ENCODE measurements at regions not wholly inside any gene's neighbourhood (a gene's known extent, or its start where the extent isn't known, plus 50 kb on each side); places are given as distances from the start of the nearest gene placed in this dataset.
"Not testable (repeated sequence)": the region's sequence is repeated elsewhere in the genome, so short reads cannot be mapped to it uniquely, and the experiment has no call there.

DNA sequence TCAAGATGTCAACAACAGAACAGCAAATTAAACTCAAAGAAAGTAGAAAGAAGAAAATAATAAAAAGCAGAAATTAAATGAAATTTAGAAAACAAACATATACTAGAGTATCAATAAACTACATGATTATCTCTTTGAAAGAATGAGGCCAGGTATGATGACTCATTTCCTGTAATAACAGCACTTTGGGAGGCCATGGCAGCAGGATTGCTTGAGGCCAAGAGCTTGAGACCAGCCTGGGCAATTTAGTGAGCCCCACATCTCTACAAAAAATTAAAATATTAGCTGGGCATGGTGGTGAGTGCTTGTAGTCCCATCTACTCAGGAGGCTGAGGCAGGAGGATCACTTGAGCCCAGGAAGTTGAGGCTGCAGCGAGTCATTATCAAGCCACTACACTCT, 232.5 kb downstream of the RAB11FIP4 start:
- Histone ChIP-seq H3K27me3 (ENCODE audit: control insufficient read depth, insufficient read depth, low read length) (no peaks in the 10 kb centered on the region), H3K9ac (ENCODE audit: low read depth, low read length) (no peak overlapping the region), H3K4me1 (ENCODE audit: control insufficient read depth, insufficient read depth, low read length) (no peaks in the 10 kb centered on the region), H3K9me3 (ENCODE audit: control insufficient read depth, insufficient read depth, low read length) (no peaks in the 10 kb centered on the region), H3K27ac (ENCODE audit: low read depth, low read length) (no peak overlapping the region), H3K4me3 (ENCODE audit: low read depth, low read length) (no peak overlapping the region), H3K36me3 (ENCODE audit: control insufficient read depth, insufficient read depth, low read length) (no peaks in the 10 kb centered on the region)

DNA sequence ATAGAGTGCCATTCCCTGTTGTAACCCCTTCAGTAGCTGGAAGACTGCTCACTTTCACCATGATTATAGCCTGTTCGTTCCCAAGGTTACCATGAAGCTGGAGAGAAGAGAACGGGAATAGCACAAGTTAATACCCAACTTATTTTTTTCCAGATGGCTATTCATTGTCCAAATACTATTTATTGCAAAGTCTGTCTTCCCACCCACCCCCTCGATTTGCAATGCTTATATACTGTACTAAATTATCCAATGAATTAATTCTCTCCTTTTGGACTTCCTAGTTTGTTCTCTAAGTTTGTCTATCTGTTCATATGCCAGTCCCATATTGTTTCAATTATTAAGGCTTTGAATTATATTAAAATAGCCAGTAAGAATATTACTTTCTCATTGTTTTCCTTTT, 231.0 kb downstream of the RAB11FIP4 start:
- Histone ChIP-seq H3K4me3 (ENCODE audit: low read depth, low read length) (no peak overlapping the region), H3K27ac (ENCODE audit: low read depth, low read length) (no peak overlapping the region), H3K9ac (ENCODE audit: low read depth, low read length) (no peak overlapping the region), H3K36me3 (ENCODE audit: control insufficient read depth, insufficient read depth, low read length) (no peaks in the 10 kb centered on the region), H3K9me3 (ENCODE audit: control insufficient read depth, insufficient read depth, low read length) (no peaks in the 10 kb centered on the region), H3K4me1 (ENCODE audit: control insufficient read depth, insufficient read depth, low read length) (no peaks in the 10 kb centered on the region), H3K27me3 (ENCODE audit: control insufficient read depth, insufficient read depth, low read length) (no peaks in the 10 kb centered on the region)

DNA sequence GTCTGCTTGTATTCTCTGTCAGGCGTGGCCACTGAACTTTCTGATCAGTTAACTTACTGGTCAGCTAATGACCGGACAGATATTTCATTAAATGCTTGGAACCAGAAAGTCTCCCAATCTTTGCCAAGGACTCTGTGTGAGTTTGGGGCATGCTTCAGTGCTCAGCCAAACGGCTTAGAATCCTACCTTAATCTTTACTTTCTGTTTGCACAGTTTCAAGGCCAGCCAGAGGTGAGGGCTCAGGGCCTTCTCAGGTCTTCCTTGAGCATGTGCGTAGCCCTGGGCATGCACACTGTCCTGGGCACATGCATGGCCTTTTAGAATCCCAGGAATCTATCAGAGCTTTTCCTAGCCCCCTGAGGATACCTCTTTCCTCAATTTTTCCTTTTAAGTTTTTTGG, 230.1 kb downstream of the RAB11FIP4 start:
- no peaks in the 10 kb centered on the region for H3K9me3 ChIP-seq (ENCODE audit: control insufficient read depth, insufficient read depth, low read length)
- H3K4me1 ChIP-seq (ENCODE audit: control insufficient read depth, insufficient read depth, low read length) = no peaks in the 10 kb centered on the region
- no peak overlapping the region for H3K4me3 ChIP-seq (ENCODE audit: low read depth, low read length)

DNA sequence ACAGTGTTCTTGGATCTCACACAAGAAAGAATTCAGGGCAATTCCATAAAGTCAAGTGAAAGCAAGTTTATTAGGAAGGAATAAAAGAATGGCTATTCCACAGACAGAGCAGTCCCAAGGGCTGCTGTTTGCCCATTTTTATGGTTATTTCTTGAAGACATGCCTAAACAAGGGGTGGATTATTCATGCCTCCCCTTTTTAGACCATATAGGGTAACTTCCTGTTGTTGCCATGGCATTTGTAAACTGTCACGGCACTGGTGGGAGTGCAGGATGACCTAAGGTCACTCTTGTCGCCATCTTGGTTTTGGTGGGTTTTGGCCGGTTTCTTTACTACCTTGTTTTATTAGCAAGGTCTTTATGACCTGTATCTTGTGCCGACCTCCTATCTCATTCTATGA, 219.6 kb downstream of the RAB11FIP4 start:
- H3K4me3 ChIP-seq (ENCODE audit: low read depth, low read length); H3K27me3 ChIP-seq (ENCODE audit: control insufficient read depth, insufficient read depth, low read length); H3K9ac ChIP-seq (ENCODE audit: low read depth, low read length); H3K9me3 ChIP-seq (ENCODE audit: control insufficient read depth, insufficient read depth, low read length); H3K36me3 ChIP-seq (ENCODE audit: control insufficient read depth, insufficient read depth, low read length): not testable (repeated sequence)
- peaks cover 16% of the 10 kb centered on the region for H3K4me1 ChIP-seq (ENCODE audit: control insufficient read depth, insufficient read depth, low read length)
- H3K27ac ChIP-seq (ENCODE audit: low read depth, low read length) = peak overlapping the region; percentile 80

More for the DNA sequence above, 230.1 kb downstream of the RAB11FIP4 start:
- Histone ChIP-seq H3K27me3 (ENCODE audit: control insufficient read depth, insufficient read depth, low read length) (no peaks in the 10 kb centered on the region), H3K36me3 (ENCODE audit: control insufficient read depth, insufficient read depth, low read length) (no peaks in the 10 kb centered on the region), H3K9ac (ENCODE audit: low read depth, low read length) (no peak overlapping the region), H3K27ac (ENCODE audit: low read depth, low read length) (no peak overlapping the region)

DNA sequence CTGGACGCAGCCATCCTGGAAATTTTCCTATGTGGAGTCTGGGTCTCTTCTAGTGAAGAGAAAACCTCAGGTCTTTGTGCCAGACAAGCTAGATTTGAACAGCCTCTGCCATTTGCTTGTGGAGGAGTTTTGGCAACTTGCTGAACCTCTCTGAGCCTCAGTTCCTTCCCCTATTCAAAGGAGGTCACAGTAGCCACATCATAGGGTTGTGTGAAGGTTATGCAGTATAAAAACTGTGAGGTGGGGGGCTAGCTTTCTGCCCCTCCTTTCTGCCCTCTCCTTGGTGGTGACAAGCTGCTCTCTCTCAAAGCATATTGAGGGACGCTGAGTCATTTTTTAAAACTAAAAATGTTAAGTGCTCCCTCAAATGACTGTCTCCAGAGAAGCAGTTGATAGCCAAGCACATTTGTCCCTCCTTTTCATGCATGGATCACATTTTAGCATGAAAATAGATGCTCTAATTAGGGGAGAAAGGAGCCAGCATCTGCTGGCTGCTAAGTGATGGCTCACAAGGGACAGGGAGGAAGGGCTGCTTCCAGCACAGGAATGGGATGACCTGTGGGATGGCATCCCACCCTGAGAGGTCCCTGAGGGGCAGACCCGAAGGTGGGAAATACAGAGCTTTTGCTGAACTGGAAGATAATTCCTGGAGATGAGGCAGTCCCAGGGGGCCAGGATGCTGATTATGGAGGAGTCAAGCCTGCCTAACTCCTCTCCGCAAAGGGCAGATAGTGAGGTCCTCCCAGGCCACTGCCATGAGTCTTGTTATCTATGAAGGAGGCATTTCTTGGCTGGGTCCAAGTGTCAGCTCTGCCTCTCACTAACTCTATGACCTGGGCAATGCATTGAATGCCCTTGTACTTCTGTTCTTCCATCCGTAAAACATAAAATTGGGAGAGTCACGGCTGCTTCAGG, 218.8 kb downstream of the RAB11FIP4 start:
- Histone ChIP-seq H3K4me1 (ENCODE audit: control insufficient read depth, insufficient read depth, low read length) (peaks cover 16% of the 10 kb centered on the region), H3K9ac (ENCODE audit: low read depth, low read length) (no peak overlapping the region), H3K9me3 (ENCODE audit: control insufficient read depth, insufficient read depth, low read length) (no peaks in the 10 kb centered on the region), H3K36me3 (ENCODE audit: control insufficient read depth, insufficient read depth, low read length) (no peaks in the 10 kb centered on the region), H3K27ac (ENCODE audit: low read depth, low read length) (peak overlapping the region; percentile 80), H3K27me3 (ENCODE audit: control insufficient read depth, insufficient read depth, low read length) (no peaks in the 10 kb centered on the region), H3K4me3 (ENCODE audit: low read depth, low read length) (no peak overlapping the region)

DNA sequence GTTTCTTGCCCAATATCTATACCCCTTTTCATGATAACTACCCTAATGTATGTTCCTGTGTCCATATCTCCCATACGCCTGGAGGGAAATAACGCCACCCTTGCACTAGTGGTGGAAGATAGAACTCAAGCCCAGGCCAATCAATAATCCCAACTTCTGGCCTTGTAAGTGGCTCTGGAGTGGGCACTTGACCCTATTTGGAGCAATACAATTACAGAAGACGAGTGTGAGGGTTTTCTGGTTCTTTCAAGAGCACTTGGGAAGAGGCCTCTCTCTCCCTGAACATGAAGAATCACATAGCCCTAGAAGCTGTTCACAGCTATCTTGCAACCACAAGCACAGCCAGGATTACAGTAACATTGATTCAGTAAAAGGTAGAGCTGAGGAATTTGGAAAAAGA, 217.9 kb downstream of the RAB11FIP4 start:
- Histone ChIP-seq H3K36me3 (ENCODE audit: control insufficient read depth, insufficient read depth, low read length) (no peaks in the 10 kb centered on the region), H3K4me1 (ENCODE audit: control insufficient read depth, insufficient read depth, low read length) (peaks cover 16% of the 10 kb centered on the region), H3K9me3 (ENCODE audit: control insufficient read depth, insufficient read depth, low read length) (no peaks in the 10 kb centered on the region), H3K9ac (ENCODE audit: low read depth, low read length) (no peak overlapping the region), H3K27me3 (ENCODE audit: control insufficient read depth, insufficient read depth, low read length) (no peaks in the 10 kb centered on the region), H3K4me3 (ENCODE audit: low read depth, low read length) (no peak overlapping the region), H3K27ac (ENCODE audit: low read depth, low read length) (peak overlapping the region; percentile 80)

DNA sequence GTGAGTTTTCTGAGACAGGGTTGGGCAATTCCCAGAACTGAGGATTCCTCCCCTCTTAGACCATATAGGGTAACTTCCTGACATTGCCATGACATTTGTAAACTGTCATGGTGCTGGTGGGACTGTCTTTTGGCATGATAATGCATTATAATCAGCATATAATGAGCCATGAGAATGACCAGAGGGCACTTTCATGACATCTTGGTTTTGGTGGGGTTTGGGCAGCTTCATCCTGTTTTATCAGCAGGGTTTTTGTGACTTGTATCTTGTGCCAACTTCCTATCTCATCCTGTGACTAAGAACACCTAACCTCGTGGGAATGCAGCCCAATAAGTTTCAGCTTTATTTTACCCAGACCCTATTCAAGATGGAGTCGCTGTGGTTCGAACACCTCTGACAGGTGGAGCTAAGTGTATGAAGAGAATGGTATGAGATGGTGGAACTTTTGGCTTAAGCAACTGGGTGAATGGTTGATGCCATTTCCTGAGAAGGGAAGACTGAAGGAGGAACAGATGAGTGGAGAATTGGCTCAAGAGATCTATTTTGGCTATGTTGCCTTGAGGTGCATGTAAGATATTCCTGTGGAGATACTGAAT, 217.3 kb downstream of the RAB11FIP4 start:
- Histone ChIP-seq H3K4me3 (ENCODE audit: low read depth, low read length) (no peak overlapping the region), H3K27me3 (ENCODE audit: control insufficient read depth, insufficient read depth, low read length) (no peaks in the 10 kb centered on the region), H3K9ac (ENCODE audit: low read depth, low read length) (no peak overlapping the region), H3K27ac (ENCODE audit: low read depth, low read length) (no peak overlapping the region), H3K4me1 (ENCODE audit: control insufficient read depth, insufficient read depth, low read length) (peaks cover 16% of the 10 kb centered on the region), H3K36me3 (ENCODE audit: control insufficient read depth, insufficient read depth, low read length) (no peaks in the 10 kb centered on the region), H3K9me3 (ENCODE audit: control insufficient read depth, insufficient read depth, low read length) (no peaks in the 10 kb centered on the region)

DNA sequence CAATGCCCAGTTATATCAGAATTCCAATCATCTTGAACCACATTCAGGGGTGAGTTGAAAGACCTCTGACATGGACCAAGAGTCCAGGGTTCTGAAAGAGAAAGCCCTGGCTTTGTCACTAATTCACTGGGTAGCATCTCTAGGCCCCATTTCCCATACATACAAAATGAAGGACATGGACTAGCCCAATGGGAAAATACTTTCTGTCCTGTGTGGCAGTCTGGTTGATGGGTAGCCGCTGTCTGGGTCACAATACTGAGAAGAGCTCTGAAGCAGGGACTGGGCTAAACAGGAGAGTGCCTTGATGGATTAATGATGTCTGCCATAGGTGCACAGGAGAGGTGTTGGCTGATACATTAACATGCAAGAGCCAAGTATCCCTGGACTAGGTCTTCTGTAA, 214.3 kb downstream of the RAB11FIP4 start:
- Histone ChIP-seq H3K9me3 (ENCODE audit: control insufficient read depth, insufficient read depth, low read length) (no peaks in the 10 kb centered on the region), H3K27ac (ENCODE audit: low read depth, low read length) (no peak overlapping the region), H3K4me1 (ENCODE audit: control insufficient read depth, insufficient read depth, low read length) (peaks cover 13% of the 10 kb centered on the region)

DNA sequence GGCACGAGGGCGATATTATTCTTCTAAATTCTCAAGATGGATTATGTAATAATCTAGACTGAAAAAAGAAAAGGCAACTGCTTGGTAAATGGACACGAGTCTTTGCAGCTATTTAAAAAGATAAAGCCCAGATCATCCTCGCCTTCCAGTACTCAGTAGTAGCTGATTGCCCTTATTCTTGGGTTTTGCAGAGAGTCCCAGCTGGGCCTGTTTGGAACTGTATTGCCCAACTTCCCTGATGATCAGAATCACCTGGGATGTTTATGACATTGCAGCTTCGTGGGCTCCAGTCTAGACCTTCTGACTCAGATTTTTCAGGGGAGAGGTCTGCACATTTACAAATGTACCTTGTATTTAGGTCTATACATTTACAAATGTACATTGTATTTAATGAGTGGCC, 213.5 kb downstream of the RAB11FIP4 start:
- Histone ChIP-seq H3K9ac (ENCODE audit: low read depth, low read length) (no peak overlapping the region), H3K4me3 (ENCODE audit: low read depth, low read length) (no peak overlapping the region), H3K27me3 (ENCODE audit: control insufficient read depth, insufficient read depth, low read length) (no peaks in the 10 kb centered on the region), H3K4me1 (ENCODE audit: control insufficient read depth, insufficient read depth, low read length) (peaks cover 5% of the 10 kb centered on the region), H3K9me3 (ENCODE audit: control insufficient read depth, insufficient read depth, low read length) (no peaks in the 10 kb centered on the region), H3K36me3 (ENCODE audit: control insufficient read depth, insufficient read depth, low read length) (no peaks in the 10 kb centered on the region), H3K27ac (ENCODE audit: low read depth, low read length) (no peak overlapping the region)

More for the DNA sequence above, 214.3 kb downstream of the RAB11FIP4 start:
- no peaks in the 10 kb centered on the region for H3K36me3 ChIP-seq (ENCODE audit: control insufficient read depth, insufficient read depth, low read length)
- H3K4me3 ChIP-seq (ENCODE audit: low read depth, low read length) = no peak overlapping the region
- no peaks in the 10 kb centered on the region for H3K27me3 ChIP-seq (ENCODE audit: control insufficient read depth, insufficient read depth, low read length)
- no peak overlapping the region for H3K9ac ChIP-seq (ENCODE audit: low read depth, low read length)

DNA sequence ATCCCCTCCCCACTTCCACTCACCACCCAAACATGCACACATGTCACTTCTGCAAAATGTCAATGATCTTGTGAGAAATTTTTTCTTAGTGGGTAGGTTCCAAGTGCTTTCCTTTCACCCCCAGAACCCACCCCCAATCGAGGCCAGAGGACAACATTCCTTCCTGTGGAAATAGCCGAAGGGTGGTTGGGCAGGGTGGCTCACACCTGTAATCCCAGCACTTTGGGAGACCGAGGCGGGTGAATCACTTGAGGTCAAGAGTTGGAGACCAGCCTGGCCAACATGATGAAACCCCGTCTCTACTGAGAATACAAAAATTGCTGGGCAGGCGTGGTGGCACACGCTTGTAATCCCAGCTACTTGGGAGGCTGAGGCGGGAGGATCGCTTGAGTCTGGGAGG, 208.7 kb downstream of the RAB11FIP4 start:
- not testable (repeated sequence) for H3K9ac ChIP-seq (ENCODE audit: low read depth, low read length); H3K27ac ChIP-seq (ENCODE audit: low read depth, low read length); H3K27me3 ChIP-seq (ENCODE audit: control insufficient read depth, insufficient read depth, low read length); H3K9me3 ChIP-seq (ENCODE audit: control insufficient read depth, insufficient read depth, low read length); H3K4me1 ChIP-seq (ENCODE audit: control insufficient read depth, insufficient read depth, low read length); H3K4me3 ChIP-seq (ENCODE audit: low read depth, low read length); H3K36me3 ChIP-seq (ENCODE audit: control insufficient read depth, insufficient read depth, low read length)

DNA sequence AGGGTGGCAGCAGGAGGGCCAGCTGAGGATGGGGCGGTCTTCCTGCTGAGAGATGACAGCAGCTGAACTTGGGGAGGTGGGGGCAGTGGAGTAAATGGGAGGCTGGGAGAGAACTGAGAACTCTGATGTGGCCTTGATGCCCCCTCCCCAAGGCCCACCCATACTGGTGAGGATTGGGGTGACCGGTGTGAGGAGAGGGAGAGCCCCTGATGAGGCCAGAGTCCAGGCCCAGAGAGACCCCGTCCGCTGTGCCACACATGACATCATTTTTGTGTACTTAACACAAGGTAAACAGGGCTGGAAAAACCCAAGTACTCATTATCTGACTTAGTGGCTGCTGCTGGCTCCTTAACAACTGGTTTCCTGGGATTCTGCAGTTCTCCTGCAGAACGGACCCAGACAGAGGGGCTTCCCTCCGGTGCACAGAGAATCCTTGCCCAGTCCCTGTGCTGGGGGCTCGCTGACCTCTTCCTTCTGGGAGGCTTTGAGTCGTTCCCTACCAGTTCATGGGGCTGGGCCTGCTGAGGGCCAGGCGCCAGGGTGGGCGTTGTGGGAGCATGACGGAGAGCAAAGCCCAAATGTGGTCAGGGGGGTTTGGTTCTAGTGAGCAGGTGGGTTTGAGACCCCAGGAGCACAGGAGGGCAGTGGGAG, 207.6 kb downstream of the RAB11FIP4 start:
- H3K9ac ChIP-seq (ENCODE audit: low read depth, low read length) = no peak overlapping the region
- no peaks in the 10 kb centered on the region for H3K27me3 ChIP-seq (ENCODE audit: control insufficient read depth, insufficient read depth, low read length)
- H3K27ac ChIP-seq (ENCODE audit: low read depth, low read length) = no peak overlapping the region
- no peaks in the 10 kb centered on the region for H3K9me3 ChIP-seq (ENCODE audit: control insufficient read depth, insufficient read depth, low read length)
- peaks cover 6% of the 10 kb centered on the region; the same call in 1 of the 2 replicates for H3K4me1 ChIP-seq (ENCODE audit: control insufficient read depth, insufficient read depth, low read length)
- no peaks in the 10 kb centered on the region for H3K36me3 ChIP-seq (ENCODE audit: control insufficient read depth, insufficient read depth, low read length)
- H3K4me3 ChIP-seq (ENCODE audit: low read depth, low read length) = no peak overlapping the region

Data from HUES48 (cell line).